ENCODE measurements at regions not wholly inside any gene's neighbourhood (a gene's known extent, or its start where the extent isn't known, plus 50 kb on each side); places are given as distances from the start of the nearest gene placed in this dataset.

DNA sequence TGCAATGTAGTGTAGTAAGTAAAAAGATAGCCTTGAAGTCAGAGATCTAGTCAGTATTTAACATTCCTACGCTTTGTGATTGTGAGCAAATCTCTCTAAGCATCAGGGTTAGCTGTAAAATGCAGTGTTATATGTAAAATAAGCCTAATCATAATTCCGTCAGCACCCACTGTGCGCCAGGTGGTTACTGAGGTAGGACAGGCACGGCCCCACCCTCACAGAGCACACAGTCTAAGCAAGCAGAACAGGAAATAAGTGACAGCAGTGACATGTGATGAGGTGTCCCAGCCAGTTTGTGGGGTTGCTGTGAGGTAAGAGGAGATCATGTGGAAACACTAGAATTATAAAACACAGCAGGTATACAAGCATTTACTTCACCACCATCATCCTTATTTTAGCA lies 267.1 kb downstream of the ICOS start:
- TF ChIP-seq, protein P1, sequence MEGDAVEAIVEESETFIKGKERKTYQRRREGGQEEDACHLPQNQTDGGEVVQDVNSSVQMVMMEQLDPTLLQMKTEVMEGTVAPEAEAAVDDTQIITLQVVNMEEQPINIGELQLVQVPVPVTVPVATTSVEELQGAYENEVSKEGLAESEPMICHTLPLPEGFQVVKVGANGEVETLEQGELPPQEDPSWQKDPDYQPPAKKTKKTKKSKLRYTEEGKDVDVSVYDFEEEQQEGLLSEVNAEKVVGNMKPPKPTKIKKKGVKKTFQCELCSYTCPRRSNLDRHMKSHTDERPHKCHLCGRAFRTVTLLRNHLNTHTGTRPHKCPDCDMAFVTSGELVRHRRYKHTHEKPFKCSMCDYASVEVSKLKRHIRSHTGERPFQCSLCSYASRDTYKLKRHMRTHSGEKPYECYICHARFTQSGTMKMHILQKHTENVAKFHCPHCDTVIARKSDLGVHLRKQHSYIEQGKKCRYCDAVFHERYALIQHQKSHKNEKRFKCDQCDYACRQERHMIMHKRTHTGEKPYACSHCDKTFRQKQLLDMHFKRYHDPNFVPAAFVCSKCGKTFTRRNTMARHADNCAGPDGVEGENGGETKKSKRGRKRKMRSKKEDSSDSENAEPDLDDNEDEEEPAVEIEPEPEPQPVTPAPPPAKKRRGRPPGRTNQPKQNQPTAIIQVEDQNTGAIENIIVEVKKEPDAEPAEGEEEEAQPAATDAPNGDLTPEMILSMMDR (IDR thresholded peaks at IDR 0.05; ENCODE audit: borderline replicate concordance, insufficient read depth, low read depth, low read length): no peak
- H3K4me3 ChIP-seq (ENCODE audit: low read depth, low read length): no peak overlapping the region

DNA sequence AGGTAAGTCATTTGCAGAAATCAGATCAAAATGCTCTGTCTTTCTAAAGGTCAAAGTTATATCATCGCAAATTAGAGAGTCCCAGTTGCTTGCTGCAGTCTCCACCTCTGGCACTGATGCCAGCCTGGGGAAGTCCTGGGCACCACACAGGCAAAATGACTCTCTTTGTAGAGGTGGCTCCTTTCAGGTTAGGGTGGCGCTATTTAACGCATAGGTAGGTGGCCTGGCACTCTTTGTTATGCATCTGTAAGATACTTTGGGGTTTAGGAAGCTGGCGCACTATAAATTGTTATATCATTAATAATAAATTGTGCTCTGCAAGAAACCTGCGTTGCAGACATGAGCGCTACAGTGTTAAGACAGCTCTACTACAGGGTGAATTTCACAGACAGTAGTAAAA lies 268.5 kb downstream of the ICOS start:
- no peak overlapping the region for H3K4me3 ChIP-seq (ENCODE audit: low read depth, low read length)
- TF ChIP-seq, protein P1 (IDR thresholded peaks at IDR 0.05; ENCODE audit: borderline replicate concordance, insufficient read depth, low read depth, low read length): no peak

DNA sequence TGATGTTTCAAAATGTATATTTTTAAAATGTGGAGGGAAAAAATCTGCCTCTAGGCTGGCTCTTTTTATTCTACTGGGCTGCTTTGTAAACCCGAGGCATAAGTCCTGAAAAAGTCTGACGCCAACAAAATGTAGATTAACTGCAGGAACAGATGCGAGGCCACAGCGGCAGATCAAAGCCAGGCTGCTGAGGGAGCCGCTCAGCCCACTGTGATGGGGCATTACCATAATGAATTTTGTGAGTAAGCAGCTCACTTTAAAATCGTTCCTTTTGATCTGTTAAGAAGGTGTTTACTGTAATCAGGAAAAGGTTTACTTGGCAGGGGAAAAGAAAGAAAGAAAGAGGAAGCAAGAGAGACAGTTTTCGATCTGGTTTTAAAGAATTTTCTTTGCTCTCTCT lies 269.0 kb downstream of the ICOS start:
- no peak overlapping the region for H3K4me3 ChIP-seq (ENCODE audit: low read depth, low read length)

DNA sequence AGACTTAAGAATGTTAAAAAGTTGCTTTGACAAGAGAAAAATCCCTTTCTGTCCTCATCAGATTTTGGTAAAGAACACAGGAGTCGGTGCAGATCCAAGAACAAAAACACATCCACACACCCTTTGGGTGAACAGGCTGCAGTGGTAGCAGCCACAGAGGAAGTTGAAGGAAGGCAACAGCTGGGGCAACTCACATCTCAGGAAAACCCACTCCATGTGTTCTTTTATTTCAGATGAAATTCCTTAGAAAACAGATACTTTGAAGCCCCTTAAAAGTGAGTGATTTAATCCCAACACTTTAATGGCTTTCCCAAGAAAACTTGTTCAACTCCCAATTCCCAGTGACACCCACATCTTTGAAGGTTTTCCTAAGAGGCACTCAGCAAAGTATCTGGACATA lies 271.3 kb downstream of the ICOS start:
- H3K4me3 ChIP-seq (ENCODE audit: low read depth, low read length): no peak overlapping the region
- TF ChIP-seq, protein P1 (IDR thresholded peaks at IDR 0.05; ENCODE audit: borderline replicate concordance, insufficient read depth, low read depth, low read length): no peak

More for the DNA sequence above, 269.0 kb downstream of the ICOS start:
- TF ChIP-seq, protein P1 (IDR thresholded peaks at IDR 0.05; ENCODE audit: borderline replicate concordance, insufficient read depth, low read depth, low read length): no peak

DNA sequence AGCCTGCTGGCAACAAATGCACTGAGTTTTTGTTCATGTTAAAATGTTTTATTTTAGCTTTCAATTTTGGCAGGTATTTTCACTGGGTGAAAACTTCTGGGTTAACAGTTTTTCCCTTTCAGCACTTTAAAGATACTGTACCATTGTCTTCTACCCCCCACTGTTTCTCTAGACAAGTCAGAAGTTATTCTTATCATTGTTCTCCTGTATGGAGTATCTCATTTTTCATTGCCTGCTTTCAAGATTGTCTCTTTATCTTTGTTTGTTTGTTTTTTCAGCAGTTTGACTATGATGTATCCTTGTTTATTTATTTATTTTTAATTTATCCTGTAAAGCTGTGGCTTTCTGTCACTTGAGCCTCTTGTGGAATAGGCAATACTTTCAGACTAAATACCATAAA lies 277.0 kb downstream of the ICOS start:
- TF ChIP-seq, protein P1 (IDR thresholded peaks at IDR 0.05; ENCODE audit: borderline replicate concordance, insufficient read depth, low read depth, low read length): no peak

DNA sequence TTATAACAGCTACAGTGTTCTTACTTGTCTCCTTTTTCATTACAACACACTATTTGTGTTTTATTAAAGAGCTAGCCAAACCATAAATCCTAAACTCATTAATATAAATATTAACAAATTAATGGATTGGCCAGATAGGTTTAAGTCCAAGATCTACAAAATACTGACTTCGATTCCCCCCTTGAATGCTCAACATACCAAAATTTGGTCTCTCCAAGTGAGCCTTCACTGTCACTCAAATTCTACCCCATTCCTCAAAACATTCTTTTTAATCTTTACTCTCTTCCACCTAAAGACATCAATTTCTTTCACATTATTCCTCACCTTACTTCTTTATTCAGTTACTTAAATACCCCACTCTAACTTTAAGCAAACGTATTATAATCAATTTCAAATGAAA lies 281.5 kb downstream of the ICOS start:
- TF ChIP-seq, protein P1 (IDR thresholded peaks at IDR 0.05; ENCODE audit: borderline replicate concordance, insufficient read depth, low read depth, low read length): no peak
- no peak overlapping the region for H3K4me3 ChIP-seq (ENCODE audit: low read depth, low read length)

More for the DNA sequence above, 277.0 kb downstream of the ICOS start:
- H3K4me3 ChIP-seq (ENCODE audit: low read depth, low read length): no peak overlapping the region

DNA sequence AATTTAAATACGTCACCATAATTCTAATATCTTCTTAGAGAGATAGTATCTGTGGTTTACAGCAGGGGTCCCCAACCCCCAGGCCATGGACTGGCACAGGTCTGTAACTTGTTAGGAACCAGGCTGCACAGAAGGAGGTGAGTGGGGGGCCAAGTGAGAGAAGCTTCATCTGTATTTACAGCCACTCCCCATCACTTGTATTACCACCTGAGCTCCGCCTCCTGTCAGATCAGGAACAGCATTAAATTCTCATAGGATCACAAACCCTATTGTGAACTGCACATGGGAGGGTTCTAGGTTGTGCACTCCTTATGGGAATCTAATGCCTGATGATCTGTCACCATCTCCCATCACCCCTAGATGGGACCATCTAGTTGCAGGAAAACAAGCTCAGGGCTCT lies 282.6 kb downstream of the ICOS start:
- no peak overlapping the region for H3K4me3 ChIP-seq (ENCODE audit: low read depth, low read length)
- TF ChIP-seq, protein P1 (IDR thresholded peaks at IDR 0.05; ENCODE audit: borderline replicate concordance, insufficient read depth, low read depth, low read length): no peak

Measured in GM12875 (cell line).